HepG2 (cell line): ENCODE measurements at regions not wholly inside any gene's neighbourhood (a gene's known extent, or its start where the extent isn't known, plus 50 kb on each side); places are given as distances from the start of the nearest gene placed in this dataset.

ENCODE experiments used
- ATAC-seq: fragments of 200-7000 bp; cut with Tn5 transposase; 3 replicates; pipeline ENCODE4 v1.9.1; 2020; ENCODE audit warnings: mild to moderate bottlenecking, moderate library complexity
- BruUV-seq: library from RNA; stranded (reverse); fragments of 400-500 nt; replicated peaks from 2 replicates; lab custom pipeline; 2021; lab: Mats Ljungman, UMichigan
- CTCF ChIA-PET: fragments of 300-600 bp; formaldehyde crosslinking; extraction: SDS; loops from one replicate; lab custom pipeline; 2021; ENCODE audit warnings: low total read pairs, inconsistent platforms, low intra/inter-chr PET ratio; lab: Yijun Ruan, JAX
- POLR2A ChIA-PET: fragments of 350-600 bp; sonication (Branson Sonifier 250); formaldehyde crosslinking; loops from one replicate; lab custom pipeline; 2020; ENCODE audit warnings: antibody characterized with exemption, inconsistent platforms; lab: Yijun Ruan, JAX
- DNase-seq: peaks from one replicate; pipeline ENCODE4 v3.0.0-alpha.2; 2015; ENCODE audit warnings: low spot score
- FAIRE-seq: peaks from 3 replicates; lab custom pipeline; 2011; peaks lifted over from hg19 to GRCh38; lab: Jason Lieb, UNC
- H2AFZ ChIP-seq: one replicate; pipeline ENCODE4 v1.6.1; 2011; ENCODE audit warnings: low read length, inconsistent platforms
- H3K27ac ChIP-seq: fragments of 300-600 bp; 3 replicates; pipeline ENCODE4 v1.8.0; 2011; ENCODE audit warnings: mixed run types, mild to moderate bottlenecking, mixed read lengths, low read length, inconsistent platforms; ENCODE audit not compliant: insufficient read depth; ENCODE audit errors: extremely low read length
- H3K27me3 ChIP-seq, 2 experiments: fragments of 200-600 bp in 1 of 2; 2 replicates in 1 of 2; 3 replicates in 1 of 2; pipeline versions ENCODE4 v1.6.0 to v1.8.0; 2011; ENCODE audit warnings: low read length in 2 of 2, mild to moderate bottlenecking in 2 of 2, moderate library complexity in 2 of 2, inconsistent platforms in 1 of 2; ENCODE audit not compliant: insufficient read depth in 2 of 2, control insufficient read depth in 1 of 2
- H3K36me3 ChIP-seq, 2 experiments: fragments of 200-600 bp in 1 of 2; replicated peaks in 1 of 2; 2 replicates in 1 of 2; 3 replicates in 1 of 2; pipeline versions ENCODE4 v1.5.1 to v1.8.0; 2011; ENCODE audit warnings: low read length in 2 of 2, inconsistent platforms in 1 of 2; ENCODE audit not compliant: insufficient read depth in 2 of 2, control insufficient read depth in 1 of 2
- H3K4me1 ChIP-seq: 2 replicates; pipeline ENCODE4 v1.5.1; 2012; ENCODE audit warnings: low read length, inconsistent platforms; ENCODE audit not compliant: insufficient read depth
- H3K4me2 ChIP-seq: 2 replicates; pipeline ENCODE4 v1.6.0; 2011; ENCODE audit warnings: low read depth, low read length, inconsistent platforms
- H3K4me3 ChIP-seq, 3 experiments: fragments of 200-600 bp in 1 of 3; sonication (generic), shearing (Covaris generic) in 1 of 3; replicated peaks in 1 of 3; 2 replicates each; pipeline ENCODE4 v1.5.1; 2011 to 2016; ENCODE audit warnings: low read length in 3 of 3, inconsistent platforms in 2 of 3, low read depth in 2 of 3, mild to moderate bottlenecking in 2 of 3, control low read depth in 1 of 3, mixed read lengths in 1 of 3; ENCODE audit not compliant: insufficient read depth in 1 of 3
- H3K79me2 ChIP-seq: one replicate; pipeline ENCODE4 v1.6.1; 2011; ENCODE audit warnings: low read length, inconsistent platforms; ENCODE audit not compliant: insufficient read depth
- H3K9ac ChIP-seq: 2 replicates; pipeline ENCODE4 v1.6.0; 2011; ENCODE audit warnings: mild to moderate bottlenecking, low read depth, low read length, inconsistent platforms; ENCODE audit not compliant: insufficient read depth
- H3K9me3 ChIP-seq: 2 replicates; pipeline ENCODE4 v1.5.1; 2012; ENCODE audit warnings: mild to moderate bottlenecking, low read length
- H4K20me1 ChIP-seq: 2 replicates; pipeline ENCODE4 v1.6.0; 2011; ENCODE audit warnings: inconsistent platforms, mild to moderate bottlenecking, low read length, moderate library complexity; ENCODE audit not compliant: insufficient read depth
- ADNP ChIP-seq: sonication (generic); formaldehyde crosslinking; IDR thresholded peaks from 2 replicates; pipeline ENCODE4 v1.4.0; 2020; ENCODE audit warnings: missing genetic modification reagents
- AGO2 ChIP-seq: fragments of 200-400 bp; formaldehyde crosslinking; optimal IDR thresholded peaks from 2 replicates; pipeline ENCODE3; 2017; ENCODE audit warnings: mild to moderate bottlenecking, low read depth, low read length, moderate library complexity
- CENPT ChIP-seq: sonication (generic); formaldehyde crosslinking; IDR thresholded peaks from 2 replicates; pipeline ENCODE4 v1.8.0; 2022; ENCODE audit warnings: low read depth, mild to moderate bottlenecking, moderate library complexity, missing genetic modification reagents
- HIC2 ChIP-seq: sonication (generic); formaldehyde crosslinking; IDR thresholded peaks from 2 replicates; pipeline ENCODE4 v1.9.0; 2022; ENCODE audit warnings: low read depth, missing genetic modification reagents
- MTA3 ChIP-seq: sonication (generic); formaldehyde crosslinking; IDR thresholded peaks from 2 replicates; pipeline ENCODE4 v1.4.0; 2020; ENCODE audit warnings: missing genetic modification reagents
- NR1H2 ChIP-seq: sonication (generic); formaldehyde crosslinking; IDR thresholded peaks from 2 replicates; pipeline ENCODE4 v1.8.1; 2022; ENCODE audit warnings: low read depth, missing genetic modification reagents, borderline replicate concordance
- PAWR ChIP-seq: sonication (generic); formaldehyde crosslinking; IDR thresholded peaks from 2 replicates; pipeline ENCODE4 v1.4.0; 2020; ENCODE audit warnings: missing genetic modification reagents, mild to moderate bottlenecking, borderline replicate concordance
- RAD51 ChIP-seq: fragments of 450-650 bp; IDR thresholded peaks from 2 replicates; pipeline ENCODE4 v1.6.1; 2016; ENCODE audit warnings: borderline replicate concordance
- TOE1 ChIP-seq: sonication (generic); formaldehyde crosslinking; IDR thresholded peaks from 2 replicates; pipeline ENCODE4 v1.4.0; 2020; ENCODE audit warnings: mild to moderate bottlenecking, missing genetic modification reagents
- ZBTB7A ChIP-seq: sonication (generic); formaldehyde crosslinking; IDR thresholded peaks from 2 replicates; pipeline ENCODE4 v1.8.0; 2022; ENCODE audit warnings: mild to moderate bottlenecking, missing genetic modification reagents
- ZFY ChIP-seq: sonication (generic); formaldehyde crosslinking; IDR thresholded peaks from 2 replicates; pipeline ENCODE4 v1.4.0; 2020; ENCODE audit warnings: missing genetic modification reagents
- ZNF558 ChIP-seq: sonication (generic); formaldehyde crosslinking; IDR thresholded peaks from 2 replicates; pipeline ENCODE4 v1.9.0; 2022; ENCODE audit warnings: mild to moderate bottlenecking, missing genetic modification reagents, borderline replicate concordance
- ZNF704 ChIP-seq: sonication (generic); formaldehyde crosslinking; IDR thresholded peaks from 2 replicates; pipeline ENCODE4 v1.8.1; 2023; ENCODE audit warnings: mild to moderate bottlenecking, inconsistent platforms, moderate library complexity, missing genetic modification reagents, borderline replicate concordance
- ZNF879 ChIP-seq: sonication (generic); formaldehyde crosslinking; IDR thresholded peaks from 2 replicates; pipeline ENCODE4 v1.8.1; 2023; ENCODE audit warnings: missing genetic modification reagents
- WGBS: methylation state at CpG from one replicate; pipeline ENCODE4 v1.1.6; 2017; ENCODE audit warnings: low lambda C conversion rate; 5-methylcytosine and 5-hydroxymethylcytosine counted together
- in situ Hi-C: cut with HindIII; loops from 2 replicates; pipeline ENCODE4 v1.10.0; 2017; ENCODE audit warnings: low pct_unique_long_range_greater_than_20kb; ENCODE audit not compliant: extremely low pct_ligation_motif_present
- intact Hi-C: fragments of 100-400 bp; cut with micrococcal nuclease; formaldehyde crosslinking; loops from one replicate; pipeline ENCODE4 v1.10.0; 2022; ENCODE audit not compliant: unreplicated experiment

DNA sequence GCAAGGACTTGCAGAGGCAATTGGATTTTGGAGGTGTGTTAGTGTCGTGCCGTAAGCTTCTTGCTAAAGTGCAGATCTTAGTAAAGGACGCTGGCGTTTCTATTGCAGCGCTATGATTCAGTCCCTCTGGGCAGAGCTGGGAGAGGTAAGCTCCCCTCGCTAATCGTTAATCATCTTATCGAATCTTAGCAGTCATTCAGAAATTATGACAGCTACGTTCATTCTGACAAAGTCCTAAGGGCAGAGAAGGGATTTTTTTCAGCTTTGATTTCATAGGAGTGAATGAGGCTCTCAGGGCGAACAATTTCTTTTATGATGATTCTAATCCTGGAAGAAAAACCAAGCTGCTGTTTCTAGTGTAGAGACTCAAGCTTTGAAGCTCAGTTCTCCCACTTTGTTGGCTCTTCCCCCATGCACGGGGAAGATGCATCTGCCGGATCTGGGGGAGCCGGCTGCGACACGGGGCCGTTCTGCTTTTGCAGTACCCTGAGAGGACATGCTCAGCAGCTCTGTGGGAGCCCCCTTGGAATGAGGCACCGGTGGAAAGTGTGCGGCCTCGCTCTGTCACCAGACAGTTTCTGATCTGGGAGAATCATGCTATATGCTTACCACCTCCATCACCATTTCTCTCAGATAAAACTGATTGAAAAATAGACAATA lies 79.1 kb upstream of the SLC22A23 start (continued):
- TF ChIP-seq ADNP (no peak), AGO2 (no peak)

GRCh38 chr6:3535033-3535775 lies 78.4 kb upstream of the SLC22A23 start:
- H3K27ac ChIP-seq, result no peak overlapping the region
- H3K9ac ChIP-seq, result no peak overlapping the region
- H3K4me1 ChIP-seq, result no peaks in the 10 kb centered on the region
- intact Hi-C loops (no loop called here), in situ Hi-C loops (no loop called here)
- ChIA-PET CTCF (no interaction called here), POLR2A (no interaction called here)
- no TSS peak for BruUV-seq
- H3K36me3 ChIP-seq, result no peaks in the 10 kb centered on the region
- no peaks in the 10 kb centered on the region for H3K79me2 ChIP-seq
- ATAC-seq, result no peak
- no peak for TF ChIP-seq RAD51
- no peak for TF ChIP-seq ZNF704
- no peak for TF ChIP-seq CENPT (CRISPR knock-in tag)
- no peak for TF ChIP-seq HIC2
- TF ChIP-seq ZNF879 (CRISPR knock-in tag), result no peak
- no peak for TF ChIP-seq PAWR (CRISPR knock-in tag)
- TF ChIP-seq ZNF558 (CRISPR knock-in tag), result no peak
- TF ChIP-seq ZFY, result no peak
- TF ChIP-seq NR1H2 (CRISPR knock-in tag), result no peak
- no peak for TF ChIP-seq MTA3 (CRISPR knock-in tag)
- no peak for TF ChIP-seq ZBTB7A (CRISPR knock-in tag)
- no peak for TF ChIP-seq TOE1 (CRISPR knock-in tag)
- H3K27me3 ChIP-seq, result peaks cover 6 to 86% of the 10 kb centered on the region in 2 experiments; a peak in 3 of 5 replicates
- FAIRE-seq, result no peak
- 25% methylated on average over 4 of the region's 4 CpGs for WGBS
- no peak overlapping the region for H2AFZ ChIP-seq
- H3K9me3 ChIP-seq, result no peaks in the 10 kb centered on the region
- no peak overlapping the region for H3K4me3 ChIP-seq
- no peak overlapping the region for H3K4me2 ChIP-seq
- no peak for DNase-seq
- H4K20me1 ChIP-seq, result no peaks in the 10 kb centered on the region
